Parathyroid adenoma (tissue), 2 donors: ENCODE measurements at regions not wholly inside any gene's neighbourhood (a gene's known extent, or its start where the extent isn't known, plus 50 kb on each side); places are given as distances from the start of the nearest gene placed in this dataset.

Experiments
- H2AFZ ChIP-seq: fragments of 300-600 bp; sonication (generic); one replicate; pipeline ENCODE4 v1.7.0; 2017; ENCODE audit warnings: antibody characterized with exemption, mild to moderate bottlenecking
- H3K27ac ChIP-seq: fragments of 300-600 bp; sonication (generic); one replicate; pipeline ENCODE4 v1.7.0; 2017
- H3K27me3 ChIP-seq: fragments of 300-600 bp; sonication (generic); one replicate; pipeline ENCODE4 v1.7.0; 2017; ENCODE audit warnings: low read length; ENCODE audit not compliant: control insufficient read depth, insufficient read depth
- H3K36me3 ChIP-seq: fragments of 300-600 bp; sonication (generic); one replicate; pipeline ENCODE4 v1.7.0; 2017; ENCODE audit warnings: low read length; ENCODE audit not compliant: control insufficient read depth, insufficient read depth
- H3K4me1 ChIP-seq: fragments of 300-600 bp; sonication (generic); one replicate; pipeline ENCODE4 v1.7.0; 2017; ENCODE audit warnings: control low read depth
- H3K4me2 ChIP-seq: fragments of 300-600 bp; sonication (generic); one replicate; pipeline ENCODE4 v1.7.0; 2017; ENCODE audit warnings: low read length
- H3K4me3 ChIP-seq: fragments of 300-600 bp; sonication (generic); one replicate; pipeline ENCODE4 v1.7.0; 2017; ENCODE audit warnings: low read depth, low read length
- H3K79me2 ChIP-seq: fragments of 300-600 bp; sonication (generic); one replicate; pipeline ENCODE4 v1.7.0; 2017; ENCODE audit warnings: control low read depth
- H3K9ac ChIP-seq: fragments of 300-600 bp; sonication (generic); one replicate; pipeline ENCODE4 v1.7.0; 2017; ENCODE audit warnings: mild to moderate bottlenecking
- H3K9me3 ChIP-seq: fragments of 300-600 bp; sonication (generic); one replicate; pipeline ENCODE4 v1.7.0; 2017; ENCODE audit warnings: low read length; ENCODE audit not compliant: control insufficient read depth
- CTCF ChIP-seq: fragments of 300-600 bp; sonication (generic); IDR thresholded peaks from one replicate; pipeline ENCODE4 v1.7.0; 2017; ENCODE audit warnings: antibody characterized with exemption, mild to moderate bottlenecking
- donor health status: primary hyperparathyroidism.

GRCh38 chr4:115272185-115272584, 158.8 kb upstream of the NDST4 start:
- no peaks in the 10 kb centered on the region for H3K79me2 ChIP-seq
- no peak overlapping the region for H3K4me3 ChIP-seq
- H2AFZ ChIP-seq, result no peak overlapping the region
- H3K9ac ChIP-seq, result no peak overlapping the region
- H3K36me3 ChIP-seq, result no peaks in the 10 kb centered on the region
- no peak overlapping the region for H3K27ac ChIP-seq
- TF ChIP-seq CTCF, result no peak
- no peaks in the 10 kb centered on the region for H3K4me1 ChIP-seq
- no peak overlapping the region for H3K4me2 ChIP-seq
- no peaks in the 10 kb centered on the region for H3K9me3 ChIP-seq
- no peaks in the 10 kb centered on the region for H3K27me3 ChIP-seq

- no peak for TF ChIP-seq CTCF
- H3K9ac ChIP-seq, result no peak overlapping the region
- no peaks in the 10 kb centered on the region for H3K9me3 ChIP-seq
- H3K36me3 ChIP-seq, result no peaks in the 10 kb centered on the region
- no peaks in the 10 kb centered on the region for H3K79me2 ChIP-seq
- H3K27me3 ChIP-seq, result no peaks in the 10 kb centered on the region
- no peak overlapping the region for H3K27ac ChIP-seq
- no peak overlapping the region for H3K4me2 ChIP-seq
- H3K4me1 ChIP-seq, result no peaks in the 10 kb centered on the region
- no peak overlapping the region for H2AFZ ChIP-seq
- no peak overlapping the region for H3K4me3 ChIP-seq
Measured at GRCh38 chr4:115260195-115260594, 146.8 kb upstream of the NDST4 start.

GRCh38 chr4:115259642-115260041, 146.2 kb upstream of the NDST4 start:
- Histone ChIP-seq H3K4me3 (no peak overlapping the region), H3K79me2 (no peaks in the 10 kb centered on the region), H3K27ac (no peak overlapping the region)

GRCh38 chr4:115249808-115250207, 136.4 kb upstream of the NDST4 start:
- TF ChIP-seq CTCF, result no peak

More at GRCh38 chr4:115259642-115260041, 146.2 kb upstream of the NDST4 start:
- no peak overlapping the region for H3K9ac ChIP-seq
- H3K4me1 ChIP-seq, result no peaks in the 10 kb centered on the region
- H3K9me3 ChIP-seq, result no peaks in the 10 kb centered on the region
- H3K4me2 ChIP-seq, result no peak overlapping the region
- H3K27me3 ChIP-seq, result no peaks in the 10 kb centered on the region
- H3K36me3 ChIP-seq, result no peaks in the 10 kb centered on the region
- TF ChIP-seq CTCF, result no peak
- no peak overlapping the region for H2AFZ ChIP-seq

GRCh38 chr4:115234405-115235093, 121.1 kb upstream of the NDST4 start:
- H3K9ac ChIP-seq, result no peak overlapping the region
- no peaks in the 10 kb centered on the region for H3K36me3 ChIP-seq
- H3K4me3 ChIP-seq, result no peak overlapping the region
- H3K9me3 ChIP-seq, result no peaks in the 10 kb centered on the region
- no peak overlapping the region for H3K27ac ChIP-seq
- H3K4me2 ChIP-seq, result no peak overlapping the region
- H3K79me2 ChIP-seq, result no peaks in the 10 kb centered on the region
- no peak overlapping the region for H2AFZ ChIP-seq
- no peaks in the 10 kb centered on the region for H3K27me3 ChIP-seq
- no peak for TF ChIP-seq CTCF
- no peaks in the 10 kb centered on the region for H3K4me1 ChIP-seq

More at GRCh38 chr4:115249808-115250207, 136.4 kb upstream of the NDST4 start:
- Histone ChIP-seq H3K9me3 (no peaks in the 10 kb centered on the region), H3K79me2 (no peaks in the 10 kb centered on the region), H3K4me1 (no peaks in the 10 kb centered on the region), H3K36me3 (no peaks in the 10 kb centered on the region), H3K4me2 (no peak overlapping the region), H3K27ac (no peak overlapping the region), H3K9ac (no peak overlapping the region), H2AFZ (no peak overlapping the region), H3K4me3 (no peak overlapping the region), H3K27me3 (no peaks in the 10 kb centered on the region)
